ENCODE measurements at regions not wholly inside any gene's neighbourhood (a gene's known extent, or its start where the extent isn't known, plus 50 kb on each side); places are given as distances from the start of the nearest gene placed in this dataset.

DNA sequence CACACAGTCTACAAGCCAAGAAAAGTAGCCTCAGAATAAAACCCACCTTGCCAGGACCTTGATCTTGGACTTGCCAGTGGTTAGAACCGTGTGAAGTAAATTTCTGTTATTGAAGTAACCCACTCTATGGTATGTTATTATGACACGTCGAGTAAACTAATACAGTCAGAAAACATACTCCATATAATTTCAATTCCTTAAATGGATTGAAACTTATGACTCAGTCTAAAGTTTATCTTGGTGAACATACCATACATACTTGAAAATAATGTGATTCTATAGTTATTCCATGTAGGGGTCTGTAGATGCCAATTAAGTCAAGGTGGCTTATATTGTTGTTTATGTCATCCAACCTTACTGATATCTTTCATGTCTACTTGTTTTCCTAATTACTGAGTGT, 950.7 kb downstream of the TLE4 start:
- ATAC-seq, result no peak
- TF ChIP-seq, protein P1, sequence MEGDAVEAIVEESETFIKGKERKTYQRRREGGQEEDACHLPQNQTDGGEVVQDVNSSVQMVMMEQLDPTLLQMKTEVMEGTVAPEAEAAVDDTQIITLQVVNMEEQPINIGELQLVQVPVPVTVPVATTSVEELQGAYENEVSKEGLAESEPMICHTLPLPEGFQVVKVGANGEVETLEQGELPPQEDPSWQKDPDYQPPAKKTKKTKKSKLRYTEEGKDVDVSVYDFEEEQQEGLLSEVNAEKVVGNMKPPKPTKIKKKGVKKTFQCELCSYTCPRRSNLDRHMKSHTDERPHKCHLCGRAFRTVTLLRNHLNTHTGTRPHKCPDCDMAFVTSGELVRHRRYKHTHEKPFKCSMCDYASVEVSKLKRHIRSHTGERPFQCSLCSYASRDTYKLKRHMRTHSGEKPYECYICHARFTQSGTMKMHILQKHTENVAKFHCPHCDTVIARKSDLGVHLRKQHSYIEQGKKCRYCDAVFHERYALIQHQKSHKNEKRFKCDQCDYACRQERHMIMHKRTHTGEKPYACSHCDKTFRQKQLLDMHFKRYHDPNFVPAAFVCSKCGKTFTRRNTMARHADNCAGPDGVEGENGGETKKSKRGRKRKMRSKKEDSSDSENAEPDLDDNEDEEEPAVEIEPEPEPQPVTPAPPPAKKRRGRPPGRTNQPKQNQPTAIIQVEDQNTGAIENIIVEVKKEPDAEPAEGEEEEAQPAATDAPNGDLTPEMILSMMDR (IDR thresholded peaks at IDR 0.05), result no peak
- TF ChIP-seq POLR2AphosphoS5 (IDR thresholded peaks at IDR 0.05) (no peak), POLR2A (IDR thresholded peaks at IDR 0.05) (no peak), EP300 (IDR thresholded peaks at IDR 0.05) (no peak)
- WGBS, 2 donors (ENCODE audit: low coverage in 1 of 2), result 79 to 85% methylated on average over 3 of the region's 3 CpGs

DNA sequence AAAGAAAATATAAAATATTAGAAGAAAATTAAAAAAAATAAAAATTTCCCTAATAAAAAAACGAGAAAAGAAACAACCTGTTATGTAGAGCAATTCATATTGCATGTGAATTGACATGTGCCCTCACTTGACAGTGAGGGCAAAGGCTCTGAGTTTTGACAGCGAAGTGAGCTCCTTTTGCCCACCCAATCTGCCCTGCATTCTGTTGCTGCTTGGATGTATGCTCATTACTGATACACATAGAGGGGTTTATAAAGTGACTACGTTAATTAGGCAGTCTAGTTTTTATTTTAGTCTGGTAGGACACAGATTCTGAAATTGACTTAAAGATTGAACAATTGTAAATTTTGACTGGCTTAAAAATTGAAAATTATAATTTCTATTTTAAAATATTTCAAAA, 949.4 kb downstream of the TLE4 start:
- Histone ChIP-seq H3K9me3 (no peaks in the 10 kb centered on the region), H3K27me3 (no peaks in the 10 kb centered on the region), H3K36me3 (no peaks in the 10 kb centered on the region), H3K4me1 (no peaks in the 10 kb centered on the region), H3K4me3 (no peak overlapping the region), H3K27ac (no peak overlapping the region)
- no peak for ATAC-seq
- no peak for TF ChIP-seq POLR2AphosphoS5 (IDR thresholded peaks at IDR 0.05)
- TF ChIP-seq, protein P1 (IDR thresholded peaks at IDR 0.05), result no peak
- TF ChIP-seq EP300 (IDR thresholded peaks at IDR 0.05), result no peak
- no peak for TF ChIP-seq POLR2A (IDR thresholded peaks at IDR 0.05)
- WGBS, 2 donors (ENCODE audit: low coverage in 1 of 2), result 74 to 82% methylated on average over 3 of the region's 3 CpGs

More for the DNA sequence above, 950.7 kb downstream of the TLE4 start:
- Histone ChIP-seq H3K27me3 (no peaks in the 10 kb centered on the region), H3K4me1 (no peaks in the 10 kb centered on the region), H3K36me3 (no peaks in the 10 kb centered on the region), H3K9me3 (peaks cover 0 to 12% (median 0%) of the 10 kb centered on the region in 3 donors), H3K27ac (no peak overlapping the region), H3K4me3 (no peak overlapping the region)

DNA sequence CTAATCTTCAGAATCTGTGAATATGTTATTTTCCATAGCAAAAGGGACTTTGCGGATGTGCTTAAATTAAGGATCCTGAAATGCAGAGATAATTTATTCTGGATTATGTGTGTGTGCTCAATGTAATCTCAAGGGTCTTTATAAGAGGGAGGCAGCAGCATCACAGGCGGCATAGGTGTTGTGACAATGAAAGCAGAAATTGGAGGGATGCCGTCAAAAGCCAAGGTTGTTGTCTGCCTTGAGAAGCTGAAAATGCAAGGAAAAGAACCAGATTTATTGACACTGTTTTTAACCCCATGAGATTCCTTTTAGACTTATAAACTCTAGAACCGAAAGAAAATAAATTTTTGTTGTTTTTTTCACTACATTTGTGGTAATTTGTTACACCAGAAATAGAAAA, 948.5 kb downstream of the TLE4 start:
- TF ChIP-seq EP300 (IDR thresholded peaks at IDR 0.05) (no peak), POLR2AphosphoS5 (IDR thresholded peaks at IDR 0.05) (no peak), POLR2A (IDR thresholded peaks at IDR 0.05) (no peak)
- TF ChIP-seq, protein P1 (IDR thresholded peaks at IDR 0.05), result no peak
- no peak overlapping the region for H3K4me3 ChIP-seq
- H3K27ac ChIP-seq, result no peak overlapping the region
- H3K36me3 ChIP-seq, result no peaks in the 10 kb centered on the region
- no peaks in the 10 kb centered on the region for H3K27me3 ChIP-seq
- ATAC-seq, result no peak
- no peaks in the 10 kb centered on the region for H3K4me1 ChIP-seq
- 90 to 97% methylated on average over 2 to 4 of the region's 4 CpGs for WGBS, 2 donors (ENCODE audit: low coverage in 1 of 2)
- H3K9me3 ChIP-seq, result no peaks in the 10 kb centered on the region

DNA sequence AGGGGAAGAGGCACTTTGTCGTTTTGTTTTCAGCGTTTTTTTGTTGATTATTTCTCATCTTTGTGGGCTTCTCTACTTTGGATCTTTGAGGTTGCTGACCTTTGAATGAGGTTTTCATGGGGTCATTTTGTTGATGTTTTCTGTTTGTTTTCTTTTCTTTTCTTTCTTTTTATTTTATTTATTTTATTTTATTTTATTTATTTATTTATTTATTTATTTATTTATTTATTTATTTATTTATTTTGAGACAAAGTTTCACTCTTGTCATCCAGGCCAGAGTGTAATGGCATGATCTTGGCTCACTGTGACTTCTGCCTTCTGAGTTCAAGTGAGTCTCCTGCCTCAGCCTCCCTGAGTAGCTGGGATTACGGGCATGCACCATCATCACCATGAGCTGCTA, 946.7 kb downstream of the TLE4 start:
- H3K27me3 ChIP-seq, result no peaks in the 10 kb centered on the region
- WGBS, 2 donors (ENCODE audit: low coverage in 1 of 2), result 88 to 93% methylated on average over 2 of the region's 3 CpGs
- no peaks in the 10 kb centered on the region for H3K9me3 ChIP-seq
- no peak for TF ChIP-seq POLR2AphosphoS5 (IDR thresholded peaks at IDR 0.05)
- TF ChIP-seq, protein P1 (IDR thresholded peaks at IDR 0.05), result no peak
- no peak for TF ChIP-seq POLR2A (IDR thresholded peaks at IDR 0.05)
- no peak for TF ChIP-seq EP300 (IDR thresholded peaks at IDR 0.05)
- H3K4me1 ChIP-seq, result no peaks in the 10 kb centered on the region
- no peaks in the 10 kb centered on the region for H3K36me3 ChIP-seq
- no peak overlapping the region for H3K4me3 ChIP-seq
- H3K27ac ChIP-seq, result no peak overlapping the region
- ATAC-seq, result no peak

DNA sequence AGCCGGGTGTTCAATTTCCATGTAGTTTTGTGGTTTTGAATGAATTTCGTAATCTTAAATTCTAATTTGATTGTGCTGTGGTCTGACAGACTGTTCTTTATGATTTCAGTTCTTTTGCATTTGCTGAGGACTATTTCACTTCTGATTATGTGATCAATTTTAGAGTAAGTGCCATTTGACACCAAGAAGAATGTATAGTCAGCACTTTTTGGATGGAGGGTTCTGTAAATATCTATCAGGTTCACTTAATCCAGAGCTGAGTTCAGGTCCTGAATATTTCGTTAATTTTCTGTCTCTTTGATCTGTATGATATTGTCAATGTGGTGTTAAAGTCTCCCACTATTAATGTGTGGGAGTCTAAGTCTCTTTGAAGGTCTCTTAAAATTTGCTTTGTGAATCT, 944.9 kb downstream of the TLE4 start:
- Histone ChIP-seq H3K27ac (no peak overlapping the region), H3K27me3 (no peaks in the 10 kb centered on the region), H3K4me3 (no peak overlapping the region), H3K4me1 (no peaks in the 10 kb centered on the region), H3K36me3 (no peaks in the 10 kb centered on the region), H3K9me3 (no peaks in the 10 kb centered on the region)
- TF ChIP-seq, protein P1 (IDR thresholded peaks at IDR 0.05), result no peak
- TF ChIP-seq EP300 (IDR thresholded peaks at IDR 0.05) (no peak), POLR2A (IDR thresholded peaks at IDR 0.05) (no peak)
- no peak for ATAC-seq
- WGBS, 2 donors (ENCODE audit: low coverage in 1 of 2), result 87 to 95% methylated on average over 3 of the region's 3 CpGs
